Neural cell (in vitro differentiated cells): ENCODE measurements at regions not wholly inside any gene's neighbourhood (a gene's known extent, or its start where the extent isn't known, plus 50 kb on each side); places are given as distances from the start of the nearest gene placed in this dataset.

ENCODE experiments used
- H2AFZ ChIP-seq: fragments of 200-600, 300-800 bp; sonication (generic), shearing (Covaris generic); 2 replicates; pipeline ENCODE4 v1.6.0; 2014; ENCODE audit warnings: low read depth, mild to moderate bottlenecking, antibody characterized with exemption, low read length, moderate library complexity
- H3F3A ChIP-seq: fragments of 200-600 bp; shearing (Covaris generic); 2 replicates; pipeline ENCODE4 v1.6.1; 2016; ENCODE audit warnings: mild to moderate bottlenecking, moderate library complexity, mixed read lengths, antibody characterized with exemption, low read length; ENCODE audit not compliant: insufficient read depth, poor library complexity, severe bottlenecking
- H3K27ac ChIP-seq: fragments of 200-600, 300-800 bp; sonication (generic), shearing (Covaris generic); 2 replicates; pipeline ENCODE4 v1.5.1; 2014; ENCODE audit warnings: mild to moderate bottlenecking, low read length, moderate library complexity
- H3K27me3 ChIP-seq: fragments of 300-800, 200-600 bp; sonication (generic), shearing (Covaris generic); 2 replicates; pipeline ENCODE4 v1.6.0; 2014; ENCODE audit warnings: mild to moderate bottlenecking, low read depth, low read length, moderate library complexity; ENCODE audit not compliant: insufficient read depth
- H3K36me3 ChIP-seq: fragments of 300-800, 200-600 bp; sonication (generic), shearing (Covaris generic); 2 replicates; pipeline ENCODE4 v1.5.1; 2014; ENCODE audit warnings: mild to moderate bottlenecking, antibody characterized with exemption, low read length, moderate library complexity; ENCODE audit not compliant: insufficient read depth
- H3K4me2 ChIP-seq: fragments of 300-800, 200-600 bp; sonication (generic), shearing (Covaris generic); 2 replicates; pipeline ENCODE4 v1.6.0; 2014; ENCODE audit warnings: mild to moderate bottlenecking, low read length
- H3K4me3 ChIP-seq: fragments of 300-800, 200-600 bp; sonication (generic), shearing (Covaris generic); 2 replicates; pipeline ENCODE4 v1.5.1; 2014; ENCODE audit warnings: mild to moderate bottlenecking, low read length, moderate library complexity
- H3K79me2 ChIP-seq: fragments of 200-600 bp; shearing (Covaris generic); replicated peaks from 2 replicates; pipeline ENCODE4 v1.6.0; 2014; ENCODE audit warnings: mild to moderate bottlenecking, low read length, moderate library complexity; ENCODE audit not compliant: insufficient read depth
- H3K9ac ChIP-seq: fragments of 300-800, 200-600 bp; sonication (generic), shearing (Covaris generic); 2 replicates; pipeline ENCODE4 v1.6.1; 2016; ENCODE audit warnings: mild to moderate bottlenecking, low read length, mixed read lengths
- H3K9me2 ChIP-seq: fragments of 200-600 bp; shearing (Covaris generic); 2 replicates; pipeline ENCODE4 v1.6.1; 2016; ENCODE audit warnings: mild to moderate bottlenecking, low read length, mixed read lengths; ENCODE audit not compliant: insufficient read depth
- H3K9me3 ChIP-seq: fragments of 200-600, 300-800 bp; sonication (generic), shearing (Covaris generic); 2 replicates; pipeline ENCODE4 v1.6.1; 2016; ENCODE audit warnings: mild to moderate bottlenecking, mixed run types, low read length, moderate library complexity, mixed read lengths
- H4K20me1 ChIP-seq: fragments of 200-600 bp; shearing (Covaris generic); 2 replicates; pipeline ENCODE4 v1.6.1; 2016; ENCODE audit warnings: mild to moderate bottlenecking, mixed run types; ENCODE audit not compliant: insufficient read depth
- EP300 ChIP-seq: fragments of 450-650 bp; conservative IDR thresholded peaks from 2 replicates; pipeline ENCODE4 v1.6.1; 2014; ENCODE audit warnings: antibody characterized with exemption, mild to moderate bottlenecking, moderate library complexity; ENCODE audit not compliant: poor library complexity, severe bottlenecking
- EZH2 ChIP-seq: fragments of 200-600, 300-800 bp; shearing (Covaris generic), sonication (generic); IDR thresholded peaks from 2 replicates; pipeline ENCODE4 v1.6.1; 2014; ENCODE audit warnings: antibody characterized with exemption, low read length, borderline replicate concordance, mild to moderate bottlenecking; ENCODE audit not compliant: insufficient read depth, poor library complexity, severe bottlenecking
- MXI1 ChIP-seq: fragments of 450-650 bp; conservative IDR thresholded peaks from 2 replicates; pipeline ENCODE4 v1.6.1; 2014; ENCODE audit warnings: antibody characterized with exemption, mild to moderate bottlenecking; ENCODE audit not compliant: poor library complexity, severe bottlenecking
- POLR2AphosphoS5 ChIP-seq: IDR thresholded peaks from 2 replicates; pipeline ENCODE4 v1.6.1; 2012
- RAD21 ChIP-seq: fragments of 450-650 bp; conservative IDR thresholded peaks from 2 replicates; pipeline ENCODE4 v1.6.1; 2014; ENCODE audit warnings: antibody characterized with exemption, mild to moderate bottlenecking, moderate library complexity
- SMC3 ChIP-seq: fragments of 450-650 bp; conservative IDR thresholded peaks from 2 replicates; pipeline ENCODE4 v1.6.1; 2014; ENCODE audit warnings: antibody characterized with exemption, mild to moderate bottlenecking, moderate library complexity; ENCODE audit not compliant: poor library complexity
- TAF1 ChIP-seq: IDR thresholded peaks from 2 replicates; pipeline ENCODE4 v1.6.1; 2012; ENCODE audit warnings: low read depth
- TF ChIP-seq, protein P1 (sequence below): fragments of 450-650 bp; IDR thresholded peaks from 2 replicates; pipeline ENCODE4 v1.5.1; 2014; ENCODE audit warnings: antibody characterized with exemption, mild to moderate bottlenecking, moderate library complexity; ENCODE audit not compliant: poor library complexity, severe bottlenecking
- TF ChIP-seq, protein P2 (sequence below): IDR thresholded peaks from 2 replicates; pipeline ENCODE4 v1.6.1; 2012; ENCODE audit warnings: borderline replicate concordance

DNA sequence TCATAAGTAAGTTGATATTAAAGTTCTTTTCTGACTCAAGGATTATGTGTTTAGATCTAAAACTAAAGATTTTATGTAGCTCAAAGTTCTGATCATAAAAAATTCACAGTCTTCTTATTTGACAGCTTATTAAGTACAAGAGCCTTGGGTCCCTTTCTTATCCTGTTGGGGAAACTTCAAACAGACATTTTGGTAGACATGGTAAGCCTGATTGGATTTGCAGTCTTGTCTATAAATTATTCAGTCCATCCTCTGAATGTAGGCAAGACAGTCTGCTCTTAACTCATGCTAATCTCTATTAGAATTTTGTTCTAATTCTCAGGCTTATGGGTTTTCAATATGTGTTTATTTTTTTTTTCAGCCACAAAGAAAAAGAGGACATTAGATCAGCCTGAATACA is 1718.7 kb upstream of the SLC10A2 start:
- H4K20me1 ChIP-seq: no peaks in the 10 kb centered on the region
- no peak overlapping the region for H3K4me3 ChIP-seq
- no peaks in the 10 kb centered on the region for H3K36me3 ChIP-seq
- H3F3A ChIP-seq: no peaks in the 10 kb centered on the region
- H3K9me2 ChIP-seq: no peaks in the 10 kb centered on the region
- TF ChIP-seq TAF1 (no peak), POLR2AphosphoS5 (no peak), SMC3 (no peak), EZH2 (no peak)
- TF ChIP-seq, protein P1, sequence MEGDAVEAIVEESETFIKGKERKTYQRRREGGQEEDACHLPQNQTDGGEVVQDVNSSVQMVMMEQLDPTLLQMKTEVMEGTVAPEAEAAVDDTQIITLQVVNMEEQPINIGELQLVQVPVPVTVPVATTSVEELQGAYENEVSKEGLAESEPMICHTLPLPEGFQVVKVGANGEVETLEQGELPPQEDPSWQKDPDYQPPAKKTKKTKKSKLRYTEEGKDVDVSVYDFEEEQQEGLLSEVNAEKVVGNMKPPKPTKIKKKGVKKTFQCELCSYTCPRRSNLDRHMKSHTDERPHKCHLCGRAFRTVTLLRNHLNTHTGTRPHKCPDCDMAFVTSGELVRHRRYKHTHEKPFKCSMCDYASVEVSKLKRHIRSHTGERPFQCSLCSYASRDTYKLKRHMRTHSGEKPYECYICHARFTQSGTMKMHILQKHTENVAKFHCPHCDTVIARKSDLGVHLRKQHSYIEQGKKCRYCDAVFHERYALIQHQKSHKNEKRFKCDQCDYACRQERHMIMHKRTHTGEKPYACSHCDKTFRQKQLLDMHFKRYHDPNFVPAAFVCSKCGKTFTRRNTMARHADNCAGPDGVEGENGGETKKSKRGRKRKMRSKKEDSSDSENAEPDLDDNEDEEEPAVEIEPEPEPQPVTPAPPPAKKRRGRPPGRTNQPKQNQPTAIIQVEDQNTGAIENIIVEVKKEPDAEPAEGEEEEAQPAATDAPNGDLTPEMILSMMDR: no peak
- TF ChIP-seq, protein P2, sequence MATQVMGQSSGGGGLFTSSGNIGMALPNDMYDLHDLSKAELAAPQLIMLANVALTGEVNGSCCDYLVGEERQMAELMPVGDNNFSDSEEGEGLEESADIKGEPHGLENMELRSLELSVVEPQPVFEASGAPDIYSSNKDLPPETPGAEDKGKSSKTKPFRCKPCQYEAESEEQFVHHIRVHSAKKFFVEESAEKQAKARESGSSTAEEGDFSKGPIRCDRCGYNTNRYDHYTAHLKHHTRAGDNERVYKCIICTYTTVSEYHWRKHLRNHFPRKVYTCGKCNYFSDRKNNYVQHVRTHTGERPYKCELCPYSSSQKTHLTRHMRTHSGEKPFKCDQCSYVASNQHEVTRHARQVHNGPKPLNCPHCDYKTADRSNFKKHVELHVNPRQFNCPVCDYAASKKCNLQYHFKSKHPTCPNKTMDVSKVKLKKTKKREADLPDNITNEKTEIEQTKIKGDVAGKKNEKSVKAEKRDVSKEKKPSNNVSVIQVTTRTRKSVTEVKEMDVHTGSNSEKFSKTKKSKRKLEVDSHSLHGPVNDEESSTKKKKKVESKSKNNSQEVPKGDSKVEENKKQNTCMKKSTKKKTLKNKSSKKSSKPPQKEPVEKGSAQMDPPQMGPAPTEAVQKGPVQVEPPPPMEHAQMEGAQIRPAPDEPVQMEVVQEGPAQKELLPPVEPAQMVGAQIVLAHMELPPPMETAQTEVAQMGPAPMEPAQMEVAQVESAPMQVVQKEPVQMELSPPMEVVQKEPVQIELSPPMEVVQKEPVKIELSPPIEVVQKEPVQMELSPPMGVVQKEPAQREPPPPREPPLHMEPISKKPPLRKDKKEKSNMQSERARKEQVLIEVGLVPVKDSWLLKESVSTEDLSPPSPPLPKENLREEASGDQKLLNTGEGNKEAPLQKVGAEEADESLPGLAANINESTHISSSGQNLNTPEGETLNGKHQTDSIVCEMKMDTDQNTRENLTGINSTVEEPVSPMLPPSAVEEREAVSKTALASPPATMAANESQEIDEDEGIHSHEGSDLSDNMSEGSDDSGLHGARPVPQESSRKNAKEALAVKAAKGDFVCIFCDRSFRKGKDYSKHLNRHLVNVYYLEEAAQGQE: no peak
- no peaks in the 10 kb centered on the region for H3K9me3 ChIP-seq
- H3K9ac ChIP-seq: no peak overlapping the region
- H3K4me2 ChIP-seq: no peak overlapping the region
- no peak overlapping the region for H3K27ac ChIP-seq
- H3K79me2 ChIP-seq: no peaks in the 10 kb centered on the region
- H3K27me3 ChIP-seq: no peaks in the 10 kb centered on the region
- no peak overlapping the region for H2AFZ ChIP-seq

DNA sequence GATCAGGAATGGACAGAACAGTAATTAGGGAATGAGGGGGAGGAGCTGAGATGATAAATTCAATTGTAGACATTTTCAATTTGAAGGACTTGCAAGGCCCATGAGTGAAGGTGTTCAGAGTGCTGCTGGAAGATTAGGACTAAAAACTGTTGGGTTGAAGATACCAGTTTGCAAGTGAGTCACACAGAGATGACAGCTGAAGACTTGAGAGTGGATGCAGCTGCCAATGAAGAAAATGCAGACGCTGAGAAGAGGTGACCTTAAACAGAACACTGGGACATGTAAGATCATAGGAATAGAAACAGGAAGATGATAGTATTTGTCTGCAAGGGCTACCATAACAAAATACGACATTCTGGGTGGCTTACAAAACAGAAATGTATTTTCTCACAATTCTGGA is 1716.5 kb upstream of the SLC10A2 start:
- H3K36me3 ChIP-seq: no peaks in the 10 kb centered on the region
- H3K79me2 ChIP-seq: no peaks in the 10 kb centered on the region
- no peaks in the 10 kb centered on the region for H3K9me3 ChIP-seq
- H3K4me3 ChIP-seq: no peak overlapping the region
- no peak overlapping the region for H3K27ac ChIP-seq
- H3K9me2 ChIP-seq: no peaks in the 10 kb centered on the region
- no peak overlapping the region for H3K4me2 ChIP-seq
- H3K27me3 ChIP-seq: no peaks in the 10 kb centered on the region
- H4K20me1 ChIP-seq: no peaks in the 10 kb centered on the region
- H3K9ac ChIP-seq: no peak overlapping the region
- H2AFZ ChIP-seq: no peak overlapping the region
- no peaks in the 10 kb centered on the region for H3F3A ChIP-seq
- TF ChIP-seq SMC3: no peak

DNA sequence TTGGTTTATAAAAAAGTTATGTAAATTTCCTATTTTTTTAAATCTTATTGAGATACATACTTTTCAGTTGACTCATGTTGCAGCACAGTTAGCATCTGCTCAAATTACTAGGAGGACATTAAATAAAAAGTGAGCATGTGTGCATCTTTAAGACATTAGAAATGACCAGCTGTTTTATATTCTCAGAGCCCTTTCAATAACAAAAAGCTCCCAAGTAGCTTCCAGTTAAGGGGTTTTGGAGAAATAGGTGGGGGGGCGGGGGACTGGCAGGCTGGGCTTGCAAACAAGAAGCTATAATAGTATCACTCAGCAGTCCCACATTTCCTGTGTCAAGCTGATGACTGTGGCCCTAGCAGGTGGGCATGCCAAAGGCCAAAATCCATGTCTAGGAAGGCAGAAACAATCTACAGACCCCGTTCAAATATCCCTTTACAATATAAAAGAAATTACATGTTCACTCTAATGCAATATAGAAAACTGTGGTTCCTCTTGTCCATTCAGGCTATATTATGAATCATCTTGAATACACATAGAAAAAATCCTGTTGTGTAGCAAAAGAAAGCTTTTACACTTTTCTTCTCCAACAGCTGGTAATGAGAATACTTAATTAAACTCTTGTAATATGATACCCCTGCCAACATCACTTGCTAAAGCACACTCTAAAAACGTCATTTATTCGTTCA is 1713.2 kb upstream of the SLC10A2 start:
- no peak overlapping the region for H3K4me2 ChIP-seq
- no peaks in the 10 kb centered on the region for H3K9me2 ChIP-seq
- no peaks in the 10 kb centered on the region for H3K36me3 ChIP-seq
- no peak overlapping the region for H3K9ac ChIP-seq
- H3K9me3 ChIP-seq: no peaks in the 10 kb centered on the region
- H3K27me3 ChIP-seq: no peaks in the 10 kb centered on the region
- no peaks in the 10 kb centered on the region for H4K20me1 ChIP-seq
- H2AFZ ChIP-seq: no peak overlapping the region
- TF ChIP-seq POLR2AphosphoS5 (no peak), MXI1 (no peak), TAF1 (no peak), EP300 (no peak), EZH2 (no peak), SMC3 (no peak), RAD21 (no peak)
- TF ChIP-seq, protein P1: no peak
- TF ChIP-seq, protein P2: no peak
- H3K27ac ChIP-seq: no peak overlapping the region
- no peaks in the 10 kb centered on the region for H3K79me2 ChIP-seq
- H3K4me3 ChIP-seq: no peak overlapping the region
- no peaks in the 10 kb centered on the region for H3F3A ChIP-seq
